ENCODE measurements at regions not wholly inside any gene's neighbourhood (a gene's known extent, or its start where the extent isn't known, plus 50 kb on each side); places are given as distances from the start of the nearest gene placed in this dataset.

GRCh38 chr11:122523846-122524805 is 131.4 kb upstream of the UBASH3B start:
- DNase-seq, result peak; percentile 72 to 83

- no peak for DNase-seq
Measured at GRCh38 chr11:122521626-122522025, 133.9 kb upstream of the UBASH3B start.

GRCh38 chr11:122517403-122518379 is 137.8 kb upstream of the UBASH3B start:
- DNase-seq, result peak; percentile 19 to 33

DNA sequence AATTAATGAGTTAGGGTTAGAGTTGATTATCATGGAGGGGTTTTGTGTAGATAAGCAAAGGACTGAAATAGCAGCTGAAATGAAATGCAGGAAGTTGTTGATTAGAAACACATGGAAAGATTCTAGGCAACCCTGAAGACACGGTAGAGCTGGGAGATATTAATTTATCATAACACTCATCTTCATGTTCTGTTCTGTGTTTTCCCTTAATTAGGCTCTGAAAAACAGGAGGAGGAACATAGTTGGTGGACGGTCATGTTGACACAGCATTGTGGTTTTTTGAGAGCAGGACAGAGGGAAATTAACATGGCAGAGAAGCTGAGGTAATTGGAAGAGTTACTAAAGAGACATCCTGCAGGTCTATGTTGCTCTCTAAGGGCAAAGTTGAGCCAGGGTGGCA is 138.8 kb upstream of the UBASH3B start:
- no peak for DNase-seq

DNA sequence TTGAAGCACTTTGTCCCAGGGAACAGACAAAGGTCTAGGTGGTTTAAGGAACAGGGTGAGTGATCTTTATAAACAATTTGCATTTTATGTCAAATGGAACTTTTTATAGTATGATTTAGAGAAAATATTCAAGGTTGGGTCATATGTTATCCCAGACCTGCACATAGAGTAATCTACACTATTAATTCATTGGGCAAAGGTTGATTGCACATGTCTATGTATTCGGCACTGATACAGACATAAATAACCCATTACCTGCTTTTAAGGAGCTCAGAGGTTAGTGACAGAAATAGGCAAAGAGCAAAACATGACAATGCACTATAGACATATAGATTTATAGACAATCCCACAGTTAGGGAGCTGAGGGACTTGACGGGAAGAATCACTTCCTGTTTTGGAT is 141.5 kb upstream of the UBASH3B start:
- DNase-seq, result no peak

DNA sequence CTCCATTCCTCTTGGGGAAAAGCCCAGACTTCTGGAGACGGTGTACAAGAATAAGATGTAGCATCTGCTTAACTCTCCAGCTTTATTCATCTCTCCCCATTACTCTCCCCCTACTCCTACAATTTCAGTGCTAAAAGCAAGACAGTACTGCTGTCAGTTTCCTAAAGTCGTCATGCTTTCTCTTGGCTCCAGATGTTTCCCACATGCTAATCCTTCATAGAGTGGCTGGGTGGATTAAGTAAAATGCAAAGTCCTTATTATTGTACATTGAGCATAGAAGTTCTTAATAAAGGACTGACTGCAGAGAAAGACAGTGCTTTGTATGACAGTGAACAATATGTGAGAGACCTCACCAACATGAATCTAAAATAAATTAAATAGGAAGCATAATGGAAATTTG is 142.2 kb upstream of the UBASH3B start:
- DNase-seq, result peak; percentile 52 to 84

DNA sequence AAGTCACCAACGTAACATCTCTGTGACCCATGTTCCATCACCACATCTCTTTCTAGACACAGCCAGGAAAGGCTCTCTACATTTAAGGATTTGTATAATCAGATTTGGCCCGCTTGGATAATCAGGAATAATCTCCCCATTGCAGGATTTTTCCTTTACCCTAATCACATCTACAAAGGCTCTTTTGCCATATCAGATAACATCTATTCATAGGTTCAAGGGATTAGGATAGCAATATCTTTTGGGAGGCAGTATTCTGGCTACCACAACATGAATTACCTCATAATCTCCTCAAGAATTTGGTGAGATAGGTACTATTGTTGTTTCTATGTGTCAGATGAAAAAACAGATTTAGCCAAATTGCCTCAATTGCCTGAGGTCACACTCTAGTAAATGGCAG is 142.8 kb upstream of the UBASH3B start:
- peak in 1 of 2 experiments; percentile 57 for DNase-seq

- no peak for DNase-seq
Measured at GRCh38 chr11:122509899-122510298, 145.6 kb upstream of the UBASH3B start.

GRCh38 chr11:122509091-122509490 is 146.4 kb upstream of the UBASH3B start:
- DNase-seq, result no peak

DNA sequence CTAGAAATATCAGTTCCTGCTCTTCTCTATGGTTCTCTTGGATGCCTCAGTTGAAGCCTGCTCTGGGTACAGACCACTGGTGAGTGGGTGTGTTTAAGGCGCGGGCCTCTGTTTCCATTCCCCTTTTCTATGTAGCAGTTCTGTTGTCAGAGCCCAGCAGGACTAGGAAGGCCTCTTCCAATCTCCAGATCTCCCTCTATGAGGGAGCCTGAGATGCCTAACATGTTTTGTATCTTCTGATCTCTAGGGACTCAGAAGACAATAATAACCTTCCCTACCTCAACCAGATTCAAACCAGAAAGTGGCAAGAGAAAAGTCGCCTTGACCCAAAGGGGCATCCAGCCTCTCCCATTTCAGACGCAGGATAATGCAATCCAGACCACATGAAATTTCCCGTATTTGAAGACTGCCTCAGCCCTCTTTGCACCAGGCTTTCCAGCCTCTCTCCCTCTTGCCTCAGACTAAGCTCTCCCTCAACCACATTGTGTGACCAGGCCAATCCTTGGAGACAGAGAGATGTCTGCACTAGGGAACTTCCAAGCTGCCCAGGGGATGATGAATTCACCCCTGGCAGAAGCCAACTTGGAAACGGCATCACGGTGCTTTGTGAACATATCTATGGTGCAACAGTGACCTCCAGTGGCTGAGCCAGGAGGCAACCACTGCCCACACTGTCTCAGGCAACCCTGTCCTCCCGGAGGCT is 150.1 kb upstream of the UBASH3B start:
- DNase-seq, result peak; percentile 32 to 64

- DNase-seq, result no peak
Measured at GRCh38 chr11:122494221-122494620, 161.3 kb upstream of the UBASH3B start.

- DNase-seq, result no peak
Measured at GRCh38 chr11:122491509-122491908, 164.0 kb upstream of the UBASH3B start.

GRCh38 chr11:122488892-122489706 is 166.4 kb upstream of the UBASH3B start:
- no peak for DNase-seq

GRCh38 chr11:122487669-122488068 is 167.9 kb upstream of the UBASH3B start:
- DNase-seq, result no peak

- DNase-seq, result peak in 1 of 2 experiments; percentile 14
Measured at GRCh38 chr11:122486793-122487495, 168.6 kb upstream of the UBASH3B start.

DNA sequence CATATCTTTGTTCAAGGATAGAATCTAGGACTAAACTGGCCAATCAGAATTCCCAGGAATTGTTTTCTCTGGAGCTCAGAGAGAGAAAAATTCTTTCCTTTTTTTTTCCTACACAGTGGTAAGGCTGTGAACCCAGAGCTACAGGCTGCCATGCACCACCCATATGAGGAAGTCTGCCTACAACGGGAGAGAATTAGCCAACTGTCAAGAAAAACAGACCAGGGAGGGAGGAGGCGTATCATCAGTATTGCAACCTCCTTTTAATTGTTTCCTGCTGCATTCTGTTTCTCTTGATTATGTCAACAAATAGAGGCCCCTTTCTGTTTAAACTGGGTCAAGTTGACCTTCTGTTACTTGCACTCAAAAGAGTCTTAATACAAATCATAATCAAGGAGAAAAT is 176.5 kb upstream of the UBASH3B start:
- DNase-seq, result no peak

DNA sequence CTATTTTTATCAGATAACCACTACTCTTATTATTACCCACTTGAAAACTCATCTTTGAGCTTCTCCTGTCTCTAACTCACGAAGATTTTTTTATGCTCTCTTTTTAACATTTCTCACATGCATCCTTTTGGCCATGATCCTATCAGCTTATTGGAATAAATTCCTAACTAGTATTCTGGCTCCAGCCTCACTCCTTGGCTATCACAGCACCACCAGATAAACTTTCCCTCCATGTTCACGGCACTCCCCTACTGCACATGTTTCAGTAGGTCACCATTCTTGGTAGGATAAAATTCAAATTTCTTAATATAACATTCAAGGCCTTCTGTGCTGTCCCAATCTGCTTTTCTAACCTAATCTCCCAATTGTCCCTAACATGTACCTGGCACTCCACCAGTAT is 186.6 kb upstream of the UBASH3B start:
- no peak for DNase-seq

GRCh38 chr11:122463530-122463929 is 192.0 kb upstream of the UBASH3B start:
- DNase-seq, result no peak

- no peak for DNase-seq
Measured at GRCh38 chr11:122459064-122459463, 196.5 kb upstream of the UBASH3B start.

GRCh38 chr11:122453586-122453985 is 201.9 kb upstream of the UBASH3B start:
- DNase-seq, result no peak

- no peak for DNase-seq
Measured at GRCh38 chr11:122451911-122452310, 203.6 kb upstream of the UBASH3B start.
